MM.1S (cell line): ENCODE measurements at regions not wholly inside any gene's neighbourhood (a gene's known extent, or its start where the extent isn't known, plus 50 kb on each side); places are given as distances from the start of the nearest gene placed in this dataset.

Source experiments
- DNase-seq: peaks from one replicate; pipeline ENCODE4 v3.0.0-alpha.2; 2015
- H2AFZ ChIP-seq: fragments of 300-600 bp; sonication (generic); 2 replicates; pipeline ENCODE4 v1.6.0; 2016; ENCODE audit warnings: antibody characterized with exemption, low read length
- H3F3A ChIP-seq: fragments of 300-600 bp; sonication (generic); 2 replicates; pipeline ENCODE4 v1.6.1; 2016; ENCODE audit warnings: mild to moderate bottlenecking, antibody characterized with exemption, low read length, moderate library complexity, mixed read lengths; ENCODE audit not compliant: insufficient read depth
- H3K27ac ChIP-seq: fragments of 300-600 bp; sonication (generic); 2 replicates; pipeline ENCODE4 v1.5.1; 2016; ENCODE audit warnings: mild to moderate bottlenecking, low read length
- H3K27me3 ChIP-seq: fragments of 300-600 bp; sonication (generic); replicated peaks from 2 replicates; pipeline ENCODE4 v1.6.0; 2016; ENCODE audit warnings: low read length; ENCODE audit not compliant: insufficient read depth
- H3K36me3 ChIP-seq: fragments of 300-600 bp; sonication (generic); replicated peaks from 2 replicates; pipeline ENCODE4 v1.6.1; 2016; ENCODE audit warnings: mild to moderate bottlenecking, low read length, mixed read lengths; ENCODE audit not compliant: insufficient read depth
- H3K4me1 ChIP-seq: fragments of 300-600 bp; sonication (generic); 2 replicates; pipeline ENCODE4 v1.6.1; 2016; ENCODE audit warnings: low read length, mixed read lengths
- H3K4me2 ChIP-seq: fragments of 300-600 bp; sonication (generic); 2 replicates; pipeline ENCODE4 v1.6.0; 2016; ENCODE audit warnings: low read depth, low read length
- H3K4me3 ChIP-seq: fragments of 300-600 bp; sonication (generic); 2 replicates; pipeline ENCODE4 v1.5.1; 2016; ENCODE audit warnings: low read length, mixed read lengths
- H3K79me2 ChIP-seq: fragments of 300-600 bp; sonication (generic); 2 replicates; pipeline ENCODE4 v1.6.1; 2016; ENCODE audit warnings: mixed run types, low read length, mixed read lengths
- H3K9ac ChIP-seq: fragments of 300-600 bp; sonication (generic); 2 replicates; pipeline ENCODE4 v1.6.1; 2016; ENCODE audit warnings: low read length, mixed read lengths
- H3K9me2 ChIP-seq: fragments of 300-600 bp; sonication (generic); replicated peaks from 2 replicates; pipeline ENCODE4 v1.6.1; 2016; ENCODE audit warnings: mild to moderate bottlenecking, low read length, mixed read lengths; ENCODE audit not compliant: insufficient read depth
- H3K9me3 ChIP-seq: fragments of 300-600 bp; sonication (generic); replicated peaks from 2 replicates; pipeline ENCODE4 v1.6.1; 2016; ENCODE audit warnings: mild to moderate bottlenecking, low read length, mixed read lengths; ENCODE audit not compliant: insufficient read depth
- H4K20me1 ChIP-seq: fragments of 300-600 bp; sonication (generic); 2 replicates; pipeline ENCODE4 v1.6.1; 2016; ENCODE audit warnings: mild to moderate bottlenecking, low read length, moderate library complexity, mixed read lengths; ENCODE audit not compliant: insufficient read depth
- CTCF ChIP-seq: fragments of 300-600 bp; sonication (generic); IDR thresholded peaks from 2 replicates; pipeline ENCODE4 v1.5.1; 2016; ENCODE audit warnings: antibody characterized with exemption, low read length, mixed read lengths
- EZH2 ChIP-seq: fragments of 300-600 bp; sonication (generic); optimal IDR thresholded peaks from 2 replicates; pipeline ENCODE3; 2017; ENCODE audit warnings: low read depth, mild to moderate bottlenecking, antibody characterized with exemption, low read length, mixed read lengths
- EZH2phosphoT487 ChIP-seq: fragments of 300-600 bp; sonication (generic); IDR thresholded peaks from 2 replicates; pipeline ENCODE4 v1.6.1; 2018; ENCODE audit warnings: antibody characterized with exemption, low read length

- Histone ChIP-seq H3K9ac (no peak overlapping the region), H3K4me3 (no peak overlapping the region), H2AFZ (no peak overlapping the region), H3K9me3 (no peaks in the 10 kb centered on the region), H3K79me2 (no peaks in the 10 kb centered on the region), H3K4me1 (no peaks in the 10 kb centered on the region), H4K20me1 (no peaks in the 10 kb centered on the region), H3F3A (no peaks in the 10 kb centered on the region), H3K27ac (no peak overlapping the region), H3K27me3 (no peaks in the 10 kb centered on the region), H3K36me3 (no peaks in the 10 kb centered on the region), H3K9me2 (no peaks in the 10 kb centered on the region), H3K4me2 (no peak overlapping the region)
- no peak for DNase-seq
- TF ChIP-seq CTCF (no peak), EZH2phosphoT487 (no peak), EZH2 (no peak)
These were observed 160.9 kb downstream of the SMIM20 start for GRCh38 chr4:26074712-26075430.

DNA sequence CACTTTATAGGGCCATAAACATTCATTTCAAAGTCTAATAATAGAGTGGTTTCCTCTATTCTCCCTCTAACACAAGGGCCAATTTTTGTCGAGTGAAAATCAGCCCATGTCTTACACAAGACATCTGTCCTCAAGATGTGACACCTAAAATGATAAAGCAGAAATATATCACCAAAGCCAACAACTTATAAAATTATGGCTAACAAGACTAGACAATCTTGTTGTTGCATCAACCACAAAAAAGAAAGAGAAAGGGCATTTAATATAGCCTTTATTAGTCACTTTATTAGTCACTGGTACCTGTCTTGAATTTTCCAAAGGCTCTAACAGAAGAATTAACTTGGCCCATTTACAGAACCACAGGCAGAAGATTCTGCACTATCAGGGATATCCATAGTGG lies 161.6 kb downstream of the SMIM20 start:
- no peak overlapping the region for H2AFZ ChIP-seq
- no peaks in the 10 kb centered on the region for H3K9me3 ChIP-seq
- no peak for TF ChIP-seq CTCF
- no peak for TF ChIP-seq EZH2
- TF ChIP-seq EZH2phosphoT487, result no peak
- no peaks in the 10 kb centered on the region for H4K20me1 ChIP-seq
- no peaks in the 10 kb centered on the region for H3K27me3 ChIP-seq
- H3K4me3 ChIP-seq, result no peak overlapping the region
- H3K79me2 ChIP-seq, result no peaks in the 10 kb centered on the region
- no peak overlapping the region for H3K9ac ChIP-seq
- no peaks in the 10 kb centered on the region for H3F3A ChIP-seq
- H3K36me3 ChIP-seq, result no peaks in the 10 kb centered on the region
- no peak for DNase-seq
- H3K9me2 ChIP-seq, result no peaks in the 10 kb centered on the region
- no peak overlapping the region for H3K27ac ChIP-seq
- no peak overlapping the region for H3K4me2 ChIP-seq
- no peaks in the 10 kb centered on the region for H3K4me1 ChIP-seq

- DNase-seq, result no peak
- no peaks in the 10 kb centered on the region for H3K79me2 ChIP-seq
- H3K9ac ChIP-seq, result no peak overlapping the region
These were observed 162.1 kb downstream of the SMIM20 start for GRCh38 chr4:26076000-26076587.

More at GRCh38 chr4:26076000-26076587, 162.1 kb downstream of the SMIM20 start:
- H2AFZ ChIP-seq, result no peak overlapping the region
- no peaks in the 10 kb centered on the region for H4K20me1 ChIP-seq
- H3K9me2 ChIP-seq, result no peaks in the 10 kb centered on the region
- H3K9me3 ChIP-seq, result no peaks in the 10 kb centered on the region
- no peaks in the 10 kb centered on the region for H3K4me1 ChIP-seq
- TF ChIP-seq EZH2 (no peak), EZH2phosphoT487 (no peak), CTCF (no peak)
- H3K27me3 ChIP-seq, result no peaks in the 10 kb centered on the region
- no peak overlapping the region for H3K27ac ChIP-seq
- no peak overlapping the region for H3K4me3 ChIP-seq
- no peaks in the 10 kb centered on the region for H3F3A ChIP-seq
- H3K4me2 ChIP-seq, result no peak overlapping the region
- no peaks in the 10 kb centered on the region for H3K36me3 ChIP-seq
